ENCODE measurements at regions not wholly inside any gene's neighbourhood (a gene's known extent, or its start where the extent isn't known, plus 50 kb on each side); places are given as distances from the start of the nearest gene placed in this dataset.

GRCh38 chr7:46715579-46715978 is 794.5 kb upstream of the IGFBP3 start:
- Histone ChIP-seq H3K27ac (no peak overlapping the region), H3K27me3 (replicated peaks) (no peaks in the 10 kb centered on the region), H3K4me3 (ENCODE audit: low read depth, low read length) (no peak overlapping the region), H3K36me3 (replicated peaks) (no peaks in the 10 kb centered on the region)
- no peak for DNase-seq
- TF ChIP-seq CTCF (IDR thresholded peaks at IDR 0.05; ENCODE audit: low read depth, low read length, missing control alignments), result no peak
- in situ Hi-C loops (cut with HindIII; ENCODE audit: low pct_ligation_motif_present, low sequenced_read_pairs), result no loop called here

- Histone ChIP-seq H3K27ac (no peak overlapping the region), H3K4me3 (ENCODE audit: low read depth, low read length) (no peak overlapping the region), H3K27me3 (replicated peaks) (no peaks in the 10 kb centered on the region), H3K36me3 (replicated peaks) (no peaks in the 10 kb centered on the region)
- DNase-seq, result no peak
- in situ Hi-C loops (cut with HindIII; ENCODE audit: low pct_ligation_motif_present, low sequenced_read_pairs), result no loop called here
- no peak for TF ChIP-seq CTCF (IDR thresholded peaks at IDR 0.05; ENCODE audit: low read depth, low read length, missing control alignments)
These were observed 793.8 kb upstream of the IGFBP3 start for GRCh38 chr7:46714904-46715303.

- DNase-seq, result peak; percentile 38
- H3K4me3 ChIP-seq (ENCODE audit: low read depth, low read length), result no peak overlapping the region
- no peaks in the 10 kb centered on the region for H3K27me3 ChIP-seq (replicated peaks)
- in situ Hi-C loops (cut with HindIII; ENCODE audit: low pct_ligation_motif_present, low sequenced_read_pairs), result no loop called here
- H3K27ac ChIP-seq, result no peak overlapping the region
- no peak for TF ChIP-seq CTCF (IDR thresholded peaks at IDR 0.05; ENCODE audit: low read depth, low read length, missing control alignments)
- no peaks in the 10 kb centered on the region for H3K36me3 ChIP-seq (replicated peaks)
These were observed 793.0 kb upstream of the IGFBP3 start for GRCh38 chr7:46713868-46714596.

GRCh38 chr7:46710927-46711326 is 789.9 kb upstream of the IGFBP3 start:
- Histone ChIP-seq H3K27ac (no peak overlapping the region), H3K4me3 (ENCODE audit: low read depth, low read length) (no peak overlapping the region), H3K36me3 (replicated peaks) (no peaks in the 10 kb centered on the region), H3K27me3 (replicated peaks) (no peaks in the 10 kb centered on the region)
- in situ Hi-C loops (cut with HindIII; ENCODE audit: low pct_ligation_motif_present, low sequenced_read_pairs), result no loop called here
- TF ChIP-seq CTCF (IDR thresholded peaks at IDR 0.05; ENCODE audit: low read depth, low read length, missing control alignments), result no peak
- DNase-seq, result no peak

GRCh38 chr7:46707973-46708372 is 786.9 kb upstream of the IGFBP3 start:
- H3K27ac ChIP-seq, result no peak overlapping the region
- H3K27me3 ChIP-seq (replicated peaks), result no peaks in the 10 kb centered on the region
- no peak for DNase-seq
- H3K36me3 ChIP-seq (replicated peaks), result no peaks in the 10 kb centered on the region
- H3K4me3 ChIP-seq (ENCODE audit: low read depth, low read length), result no peak overlapping the region
- no peak for TF ChIP-seq CTCF (IDR thresholded peaks at IDR 0.05; ENCODE audit: low read depth, low read length, missing control alignments)
- in situ Hi-C loops (cut with HindIII; ENCODE audit: low pct_ligation_motif_present, low sequenced_read_pairs), result no loop called here

Measured in brain microvascular endothelial cell (primary cell).